ENCODE measurements at regions not wholly inside any gene's neighbourhood (a gene's known extent, or its start where the extent isn't known, plus 50 kb on each side); places are given as distances from the start of the nearest gene placed in this dataset.

DNA sequence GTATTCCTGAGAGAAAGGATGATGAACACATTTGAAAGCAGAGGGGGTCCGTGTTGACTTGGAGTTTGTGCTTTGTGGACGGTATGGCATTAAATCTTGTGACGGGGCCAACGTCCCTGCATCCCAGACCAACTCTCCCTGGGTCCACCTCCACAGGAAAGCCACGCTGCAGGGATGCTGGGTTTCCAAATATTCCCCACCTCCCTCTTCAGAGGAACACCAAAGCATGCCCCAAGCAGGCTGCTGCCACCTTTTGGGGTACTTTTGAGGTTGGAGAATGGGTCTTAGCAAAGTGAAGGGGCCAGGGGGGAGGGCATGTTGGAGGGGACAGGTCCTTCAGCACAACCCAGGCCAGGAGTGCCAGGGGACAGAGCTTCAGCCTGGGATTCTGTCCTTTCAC, 504.4 kb downstream of the TCERG1L start:
- TF ChIP-seq, protein P1, sequence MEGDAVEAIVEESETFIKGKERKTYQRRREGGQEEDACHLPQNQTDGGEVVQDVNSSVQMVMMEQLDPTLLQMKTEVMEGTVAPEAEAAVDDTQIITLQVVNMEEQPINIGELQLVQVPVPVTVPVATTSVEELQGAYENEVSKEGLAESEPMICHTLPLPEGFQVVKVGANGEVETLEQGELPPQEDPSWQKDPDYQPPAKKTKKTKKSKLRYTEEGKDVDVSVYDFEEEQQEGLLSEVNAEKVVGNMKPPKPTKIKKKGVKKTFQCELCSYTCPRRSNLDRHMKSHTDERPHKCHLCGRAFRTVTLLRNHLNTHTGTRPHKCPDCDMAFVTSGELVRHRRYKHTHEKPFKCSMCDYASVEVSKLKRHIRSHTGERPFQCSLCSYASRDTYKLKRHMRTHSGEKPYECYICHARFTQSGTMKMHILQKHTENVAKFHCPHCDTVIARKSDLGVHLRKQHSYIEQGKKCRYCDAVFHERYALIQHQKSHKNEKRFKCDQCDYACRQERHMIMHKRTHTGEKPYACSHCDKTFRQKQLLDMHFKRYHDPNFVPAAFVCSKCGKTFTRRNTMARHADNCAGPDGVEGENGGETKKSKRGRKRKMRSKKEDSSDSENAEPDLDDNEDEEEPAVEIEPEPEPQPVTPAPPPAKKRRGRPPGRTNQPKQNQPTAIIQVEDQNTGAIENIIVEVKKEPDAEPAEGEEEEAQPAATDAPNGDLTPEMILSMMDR (IDR thresholded peaks at IDR 0.05), result no peak
- TF ChIP-seq POLR2A (IDR thresholded peaks at IDR 0.05) (no peak), POLR2AphosphoS5 (IDR thresholded peaks at IDR 0.05) (no peak)
